GM18517 (cell line): ENCODE measurements at regions not wholly inside any gene's neighbourhood (a gene's known extent, or its start where the extent isn't known, plus 50 kb on each side); places are given as distances from the start of the nearest gene placed in this dataset.

Experiments
- ATAC-seq: cut with Tn5 transposase; IDR thresholded peaks from one replicate; pipeline ENCODE4 v1.9.1; 2021; ENCODE audit warnings: mild to moderate bottlenecking, moderate library complexity; ENCODE audit not compliant: unreplicated experiment

- no peak for ATAC-seq
Observed at GRCh38 chr6:132972254-132972653, 157.9 kb downstream of the RPS12 start.

DNA sequence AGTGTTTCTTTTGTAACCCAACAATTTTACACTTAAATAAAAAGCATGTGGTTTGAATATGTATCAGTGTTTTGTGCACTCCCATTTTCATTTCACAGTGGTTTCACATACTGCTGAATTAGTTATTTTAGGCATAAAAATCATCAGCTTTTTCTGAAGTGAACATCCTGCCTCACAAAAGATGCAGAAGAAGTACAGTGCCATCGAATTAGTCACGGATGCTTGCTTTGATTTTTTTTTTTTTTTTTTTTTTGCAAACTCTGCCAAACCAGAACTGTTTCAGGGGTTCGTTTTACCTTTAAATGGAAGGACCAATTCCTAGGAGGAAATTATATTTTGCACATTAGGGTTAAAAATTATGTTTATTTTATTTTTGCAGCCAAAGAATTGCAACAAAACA, 158.6 kb downstream of the RPS12 start:
- ATAC-seq = no peak

DNA sequence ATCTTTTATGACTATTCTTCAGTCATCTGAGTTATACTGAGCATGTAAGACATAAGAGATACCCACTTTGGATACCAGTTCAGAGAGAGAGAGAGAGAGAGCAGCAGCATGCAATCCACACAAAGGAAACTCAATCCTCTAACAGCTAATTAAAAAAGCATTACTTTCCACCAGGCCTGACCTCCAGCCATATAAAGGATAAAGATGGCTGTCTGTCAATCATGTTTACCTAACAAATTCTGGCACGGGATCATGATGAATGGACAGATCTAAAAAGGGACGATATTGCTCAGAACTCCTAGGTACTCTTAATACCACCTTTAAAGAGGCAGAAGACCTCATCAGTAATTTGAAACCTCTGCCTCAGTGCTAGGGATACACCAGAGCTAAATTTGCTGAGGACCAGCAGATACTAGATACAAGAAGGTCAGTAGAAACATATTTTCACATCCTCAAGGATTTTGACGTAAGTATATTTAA, 159.2 kb downstream of the RPS12 start:
- ATAC-seq = no peak

DNA sequence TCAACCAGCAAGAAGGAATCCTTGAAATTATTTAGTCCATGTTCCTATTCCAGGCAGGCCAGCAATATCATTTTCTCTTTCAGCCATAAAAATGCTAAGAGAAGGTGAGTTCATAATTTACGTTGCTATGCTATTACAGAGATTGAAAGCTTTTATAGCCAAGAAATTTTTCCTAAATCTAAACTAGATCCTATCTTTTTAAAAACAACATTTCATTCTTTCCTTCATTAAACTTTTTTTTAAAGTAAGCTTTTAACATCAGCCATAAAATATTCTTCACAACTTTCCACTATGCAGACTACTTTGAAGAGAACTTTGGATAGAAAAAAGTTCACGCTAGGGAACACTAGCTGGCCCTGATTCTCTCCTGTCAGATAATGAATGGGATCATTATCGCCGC, 159.8 kb downstream of the RPS12 start:
- no peak for ATAC-seq

DNA sequence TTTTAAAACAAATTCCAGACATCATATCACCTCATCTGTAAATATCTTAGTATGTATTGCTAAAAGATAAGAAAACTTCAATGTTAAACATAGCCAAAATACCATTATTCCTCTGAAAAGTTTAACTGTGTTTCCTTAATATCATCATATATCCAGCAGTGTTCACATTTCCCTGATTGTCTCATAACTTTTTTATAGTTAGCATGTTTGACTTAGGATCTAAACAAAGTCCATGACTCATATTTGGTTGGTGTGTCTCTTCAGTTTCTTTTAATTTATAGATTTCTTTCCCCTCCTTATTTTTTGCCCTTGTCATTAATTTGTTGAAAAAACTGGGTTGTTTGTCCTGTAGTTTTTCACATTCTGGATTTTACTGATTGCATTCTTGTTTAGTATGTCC, 163.0 kb downstream of the RPS12 start:
- no peak for ATAC-seq

GRCh38 chr6:132978685-132979084, 164.3 kb downstream of the RPS12 start:
- no peak for ATAC-seq

DNA sequence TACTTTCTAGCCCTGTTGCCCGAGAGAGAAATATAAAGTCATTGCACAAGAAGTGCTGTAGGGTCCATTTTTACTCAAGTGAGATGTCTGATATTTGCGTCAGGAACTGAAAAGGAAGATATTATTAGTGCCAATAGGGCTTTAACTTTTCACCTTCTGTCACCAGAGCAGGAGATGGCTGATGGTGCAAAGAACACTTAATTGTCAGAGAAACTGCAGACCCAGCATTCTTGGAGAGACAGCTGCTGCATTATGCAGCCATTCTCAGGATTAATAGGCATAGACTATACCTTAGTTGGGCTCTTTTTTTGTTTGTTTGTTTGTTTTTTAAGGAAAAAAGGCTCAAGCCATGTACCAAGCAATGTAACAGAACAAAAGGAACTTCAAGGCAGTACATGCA, 179.4 kb downstream of the RPS12 start:
- ATAC-seq = no peak

DNA sequence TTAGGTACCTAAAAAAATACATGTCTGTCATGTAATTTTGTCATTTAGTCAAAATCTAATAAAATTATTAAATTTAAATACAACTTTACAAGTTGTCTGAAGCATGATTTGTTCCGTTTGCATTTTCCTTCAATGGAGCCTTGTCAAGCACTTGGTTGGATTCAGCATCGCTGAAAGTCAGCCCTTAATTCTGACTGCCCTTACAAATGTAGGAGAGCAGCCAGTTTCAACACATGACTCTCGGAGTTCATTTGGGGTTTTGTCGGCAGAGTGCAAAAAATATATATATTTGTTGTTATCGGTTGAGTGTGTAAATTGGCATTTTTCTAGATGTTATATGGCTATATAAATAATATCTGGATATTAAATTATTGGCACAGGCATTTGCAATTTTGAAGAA, 180.6 kb downstream of the RPS12 start:
- no peak for ATAC-seq

DNA sequence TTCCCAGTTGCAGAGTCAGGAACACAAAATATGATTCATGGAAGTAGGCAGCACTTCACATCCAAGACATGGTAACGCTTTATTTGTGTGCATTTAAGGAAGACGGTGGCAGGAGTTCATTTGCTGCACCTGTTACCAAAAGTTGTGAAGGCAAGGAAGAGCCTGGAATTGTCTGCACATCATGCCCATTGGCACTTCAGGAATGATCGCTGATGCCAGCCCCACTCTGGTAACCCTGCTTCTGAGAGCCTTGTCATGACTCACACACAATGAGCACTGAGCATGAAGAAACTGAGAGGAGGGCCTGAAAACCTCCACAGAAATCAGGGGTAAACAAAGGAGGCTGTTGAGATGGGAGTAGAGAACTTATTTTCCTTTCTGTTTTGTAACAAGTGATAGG, 181.1 kb downstream of the RPS12 start:
- no peak for ATAC-seq

GRCh38 chr6:132998418-132998817, 184.0 kb downstream of the RPS12 start:
- ATAC-seq = no peak

DNA sequence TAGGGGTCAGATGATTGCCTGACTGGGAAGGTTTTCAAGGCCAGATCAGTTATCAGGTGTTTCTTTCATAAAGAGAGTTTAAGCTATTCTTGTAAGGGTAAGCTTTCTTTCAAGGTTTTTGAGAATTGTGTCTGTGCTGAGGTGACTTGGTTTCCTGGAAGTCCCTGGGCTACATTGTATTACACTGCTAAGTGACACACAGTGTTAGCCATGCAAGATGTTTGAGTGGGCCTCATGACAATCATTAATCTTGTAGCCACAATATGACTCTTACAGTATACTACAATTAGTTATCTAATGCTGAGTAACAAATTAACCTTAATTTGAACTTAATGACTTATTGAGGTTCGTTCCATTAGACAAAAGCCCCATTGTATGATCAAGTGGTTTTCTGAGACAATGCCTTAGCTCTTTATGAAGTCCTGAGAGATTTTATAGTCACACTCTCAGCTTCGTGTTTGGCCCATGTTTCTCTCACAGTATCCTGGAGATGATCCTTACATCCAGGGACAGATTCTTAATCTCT, 186.7 kb downstream of the RPS12 start:
- ATAC-seq = no peak

GRCh38 chr6:133004304-133004884, 190.0 kb downstream of the RPS12 start:
- ATAC-seq = no peak

DNA sequence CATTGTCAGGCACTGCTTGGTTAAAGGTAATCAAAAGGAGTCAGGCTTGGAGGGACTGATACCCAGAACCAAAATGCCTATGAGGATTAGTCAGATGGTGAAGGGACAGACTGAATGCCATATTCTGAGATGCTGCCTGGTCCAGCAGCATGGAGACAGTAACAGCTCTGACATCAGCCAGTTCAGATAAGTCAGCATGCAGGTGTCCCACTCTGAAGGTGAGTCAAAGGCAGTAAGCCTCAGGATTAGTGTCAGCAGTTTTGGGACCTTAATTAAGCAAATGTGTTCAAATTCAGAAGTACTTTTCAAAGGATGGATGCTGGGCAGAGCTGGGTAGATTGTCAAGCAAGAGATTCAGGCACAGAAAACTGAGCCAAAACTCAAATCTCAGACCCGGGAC, 198.4 kb downstream of the RPS12 start:
- ATAC-seq = no peak

DNA sequence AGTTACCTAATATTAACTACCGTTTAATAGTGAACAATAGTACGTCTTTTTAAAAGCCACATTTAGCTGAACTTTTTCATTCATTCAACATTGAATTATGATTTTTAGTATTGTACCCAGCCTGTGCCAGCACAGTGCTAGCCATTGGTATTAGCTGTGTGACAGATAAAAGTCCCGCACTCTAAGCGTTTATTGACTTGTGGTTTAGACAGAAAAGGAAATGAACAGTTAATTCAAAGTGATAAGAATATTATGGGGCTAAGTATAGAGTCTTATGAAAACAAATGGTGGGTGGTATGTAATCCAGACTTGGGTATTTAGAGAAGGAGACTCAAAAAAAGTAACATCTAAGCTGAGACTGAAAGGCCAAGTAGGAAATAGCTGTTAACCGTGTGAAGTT, 202.3 kb downstream of the RPS12 start:
- no peak for ATAC-seq

GRCh38 chr6:133017581-133017980, 203.2 kb downstream of the RPS12 start:
- no peak for ATAC-seq

GRCh38 chr6:133026705-133027104, 212.3 kb downstream of the RPS12 start:
- no peak for ATAC-seq

GRCh38 chr6:133033263-133033662, 207.9 kb upstream of the EYA4 start:
- no peak for ATAC-seq

DNA sequence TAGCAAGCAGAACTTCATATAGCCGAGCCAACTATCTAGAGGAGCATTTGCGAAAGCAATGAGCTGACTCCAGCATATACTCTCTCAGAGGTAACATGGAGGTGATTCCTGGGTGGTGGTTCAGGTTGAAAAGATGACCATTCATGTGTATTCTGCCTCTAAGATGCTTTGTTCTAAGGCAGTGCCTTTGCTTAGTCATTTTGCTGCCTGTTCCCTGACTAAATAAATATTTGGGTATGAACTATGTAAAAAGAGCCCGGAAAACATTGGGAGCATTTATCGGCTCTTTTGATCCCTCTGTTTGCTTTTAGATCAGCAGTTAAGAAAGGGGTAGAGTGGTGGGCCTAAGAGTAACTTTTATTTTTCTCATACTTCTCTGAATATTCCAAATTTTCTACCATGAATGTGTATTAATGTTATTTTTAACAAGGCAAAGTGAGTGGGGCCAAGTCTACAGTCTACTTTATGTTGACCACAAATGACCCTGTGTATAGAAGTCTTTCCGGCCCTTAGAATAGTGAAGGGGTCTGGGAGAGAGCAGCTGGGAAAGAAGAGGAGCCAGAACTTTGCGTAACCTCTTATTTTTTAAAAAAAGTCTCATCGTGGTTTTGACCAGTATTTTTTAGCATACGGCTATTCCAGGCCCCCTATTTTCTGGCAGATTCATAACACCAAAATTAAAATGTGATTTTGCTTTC, 206.5 kb upstream of the EYA4 start:
- no peak for ATAC-seq

- no peak for ATAC-seq
Observed at GRCh38 chr6:133040094-133040802, 200.9 kb upstream of the EYA4 start.

DNA sequence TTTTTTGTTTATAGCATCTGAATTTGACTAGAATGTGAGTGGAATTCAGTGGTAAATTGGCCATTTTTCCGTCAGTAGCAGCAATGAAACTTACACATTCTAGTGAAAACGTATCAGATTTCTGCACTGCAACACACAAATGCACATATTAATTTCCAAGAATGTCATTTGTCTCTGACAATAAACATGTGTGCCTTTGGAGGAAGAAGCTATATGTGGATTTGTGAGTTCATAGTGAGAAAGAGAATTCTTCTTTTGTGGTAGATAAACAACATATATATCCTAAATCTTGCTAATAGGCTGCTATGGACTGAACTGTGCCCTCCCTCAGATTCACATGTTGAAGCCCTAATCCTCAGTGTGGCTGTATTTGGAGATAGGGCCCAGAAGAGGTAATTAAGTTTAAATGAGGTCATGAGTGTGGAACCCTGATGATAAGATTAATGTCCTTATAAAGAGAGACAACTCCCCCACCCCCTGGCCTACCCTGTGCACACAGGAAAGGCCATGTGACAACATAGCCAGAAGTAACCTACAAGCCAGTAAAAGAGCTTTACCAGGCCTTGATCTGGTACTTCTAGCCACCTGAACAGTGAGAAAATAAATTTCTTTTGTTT, 200.2 kb upstream of the EYA4 start:
- no peak for ATAC-seq

GRCh38 chr6:133042550-133043120, 198.5 kb upstream of the EYA4 start:
- ATAC-seq = no peak
